HCT116 (cell line): ENCODE measurements at regions not wholly inside any gene's neighbourhood (a gene's known extent, or its start where the extent isn't known, plus 50 kb on each side); places are given as distances from the start of the nearest gene placed in this dataset.

ENCODE experiments used
- ATAC-seq: fragments of 200-7000 bp; cut with Tn5 transposase; 2 replicates; pipeline ENCODE4 v1.9.1; 2020; ENCODE audit warnings: mild to moderate bottlenecking, moderate library complexity
- BruUV-seq: library from RNA; stranded (reverse); fragments of 400-500 nt; replicated peaks from 2 replicates; lab custom pipeline; 2021; lab: Mats Ljungman, UMichigan
- CTCF ChIA-PET: fragments of 300-600 bp; sonication (Branson Sonifier 250); formaldehyde crosslinking; loops from one replicate; lab custom pipeline; 2021; ENCODE audit warnings: antibody characterized with exemption; lab: Charles Lee
- POLR2A ChIA-PET: fragments of 300-600, 350-600 bp; sonication (Branson Sonifier 250); formaldehyde crosslinking; loops from one replicate; lab custom pipeline; 2021; ENCODE audit warnings: antibody characterized with exemption; lab: Charles Lee
- RAD21 ChIA-PET, 2 experiments: fragments of 300-600 bp; sonication (Branson Sonifier 250); formaldehyde crosslinking; loops; one replicate each; lab custom pipeline; 2023; ENCODE audit warnings: low total read pairs in 2 of 2; ENCODE audit not compliant: uncharacterized antibody in 2 of 2, unreplicated experiment in 2 of 2, low non-redundant PET in 1 of 2; lab: Charles Lee
- DNase-seq: peaks from one replicate; pipeline ENCODE4 v3.0.0-alpha.2; 2010; ENCODE audit warnings: low read depth, low spot score
- H2AFZ ChIP-seq: fragments of 200-600 bp; shearing (Covaris generic), sonication (generic); 2 replicates; pipeline ENCODE4 v1.6.1; 2017; ENCODE audit warnings: low read depth, mixed run types, mixed read lengths, antibody characterized with exemption, low read length; ENCODE audit not compliant: poor library complexity, severe bottlenecking
- H3K27ac ChIP-seq: 2 replicates; pipeline ENCODE4 v1.5.1; 2012; ENCODE audit warnings: low read depth, low read length
- H3K27me3 ChIP-seq: fragments of 200-600 bp; sonication (generic); 2 replicates; pipeline ENCODE4 v1.6.1; 2016; ENCODE audit warnings: mixed run types, low read length, mixed read lengths; ENCODE audit not compliant: insufficient read depth
- H3K36me3 ChIP-seq, 2 experiments: fragments of 200-500 bp in 1 of 2; fragments of 200-600 bp in 1 of 2; sonication (Bioruptor generic) in 1 of 2; sonication (generic) in 1 of 2; 2 replicates each; pipeline versions ENCODE4 v1.5.1 to v1.6.1; 2014 to 2016; ENCODE audit warnings: low read length in 2 of 2, inconsistent platforms in 1 of 2, mixed read lengths in 1 of 2, mixed run types in 1 of 2; ENCODE audit not compliant: insufficient read depth in 2 of 2, control insufficient read depth in 1 of 2
- H3K4me1 ChIP-seq, 2 experiments: fragments of 200-600 bp in 1 of 2; sonication (generic) in 1 of 2; 2 replicates each; pipeline versions ENCODE4 v1.5.1 to v1.6.1; 2012 to 2017; ENCODE audit warnings: low read length in 2 of 2, inconsistent platforms in 1 of 2, mild to moderate bottlenecking in 1 of 2, mixed read lengths in 1 of 2, mixed run types in 1 of 2, moderate library complexity in 1 of 2; ENCODE audit not compliant: insufficient read depth in 2 of 2, control insufficient read depth in 1 of 2
- H3K4me2 ChIP-seq: fragments of 200-600 bp; sonication (generic); 2 replicates; pipeline ENCODE4 v1.6.1; 2017; ENCODE audit warnings: mixed run types, low read length, mixed read lengths
- H3K4me3 ChIP-seq, 2 experiments: fragments of 200-600 bp in 1 of 2; sonication (generic) in 1 of 2; replicated peaks in 1 of 2; 2 replicates each; pipeline ENCODE4 v1.5.1; 2011 to 2016; ENCODE audit warnings: low read length in 2 of 2, control low read depth in 1 of 2, low read depth in 1 of 2, mild to moderate bottlenecking in 1 of 2, mixed read lengths in 1 of 2, mixed run types in 1 of 2
- H3K79me2 ChIP-seq: fragments of 200-600 bp; sonication (generic); 2 replicates; pipeline ENCODE4 v1.6.1; 2017; ENCODE audit warnings: mild to moderate bottlenecking, mixed run types, low read length, moderate library complexity, mixed read lengths; ENCODE audit not compliant: insufficient read depth
- H3K9ac ChIP-seq: fragments of 200-600 bp; sonication (generic); 2 replicates; pipeline ENCODE4 v1.6.1; 2016; ENCODE audit warnings: low read length, mixed read lengths
- H3K9me2 ChIP-seq: fragments of 200-600 bp; sonication (generic), shearing (Covaris generic); 2 replicates; pipeline ENCODE4 v1.6.1; 2017; ENCODE audit warnings: mixed run types, mild to moderate bottlenecking, moderate library complexity; ENCODE audit not compliant: insufficient read depth
- H3K9me3 ChIP-seq, 2 experiments: fragments of 200-500 bp in 1 of 2; fragments of 200-600 bp in 1 of 2; sonication (Bioruptor generic) in 1 of 2; sonication (generic) in 1 of 2; 2 replicates each; pipeline ENCODE4 v1.6.1; 2014 to 2017; ENCODE audit warnings: low read length in 2 of 2, mixed read lengths in 2 of 2, inconsistent platforms in 1 of 2, low read depth in 1 of 2, mild to moderate bottlenecking in 1 of 2, mixed run types in 1 of 2, moderate library complexity in 1 of 2; ENCODE audit not compliant: control insufficient read depth in 1 of 2, insufficient read depth in 1 of 2
- H4K20me1 ChIP-seq: fragments of 200-600 bp; sonication (generic), shearing (Covaris generic); 2 replicates; pipeline ENCODE4 v1.6.1; 2017; ENCODE audit warnings: mixed run types, mild to moderate bottlenecking, moderate library complexity; ENCODE audit not compliant: insufficient read depth
- ATF3 ChIP-seq: IDR thresholded peaks from 2 replicates; pipeline ENCODE4 v1.6.1; 2012
- EZH2 ChIP-seq: fragments of 200-600 bp; sonication (generic); IDR thresholded peaks from 2 replicates; pipeline ENCODE4 v1.6.1; 2017; ENCODE audit warnings: antibody characterized with exemption, mixed run types
- FOSL1 ChIP-seq: IDR thresholded peaks from 2 replicates; pipeline ENCODE4 v1.6.1; 2012; ENCODE audit warnings: low read depth
- MAX ChIP-seq: IDR thresholded peaks from 2 replicates; pipeline ENCODE4 v1.6.1; 2012
- POLR2A ChIP-seq: IDR thresholded peaks from 2 replicates; pipeline ENCODE4 v1.7.0; 2011; ENCODE audit warnings: borderline replicate concordance; ENCODE audit not compliant: insufficient read depth, insufficient read length; ENCODE audit errors: extremely low read depth
- YY1 ChIP-seq: IDR thresholded peaks from 2 replicates; pipeline ENCODE4 v1.6.1; 2011; ENCODE audit warnings: low read length, low read depth, moderate library complexity, mild to moderate bottlenecking; ENCODE audit not compliant: insufficient replicate concordance; ENCODE audit errors: extremely low read depth
- intact Hi-C: fragments of 100-400 bp; cut with micrococcal nuclease; formaldehyde crosslinking; loops from 2 replicates; pipeline ENCODE4 v1.10.0; 2022
- TF ChIP-seq, protein P1 (sequence below), 3 experiments: fragments of 200-600 bp in 1 of 3; sonication (generic) in 1 of 3; IDR thresholded peaks in 2 of 3; conservative IDR thresholded peaks in 1 of 3; 2 replicates each; pipeline ENCODE4 v1.5.1; 2012 to 2017; ENCODE audit warnings: low read depth in 2 of 3, low read length in 2 of 3, antibody characterized with exemption in 1 of 3, borderline replicate concordance in 1 of 3, control low read depth in 1 of 3, mild to moderate bottlenecking in 1 of 3, mixed read lengths in 1 of 3, mixed run types in 1 of 3, moderate library complexity in 1 of 3; ENCODE audit not compliant: insufficient read depth in 1 of 3

- H2AFZ ChIP-seq = no peak overlapping the region
- POLR2A ChIA-PET = no interaction called here
- H3K27ac ChIP-seq = no peak overlapping the region
- TF ChIP-seq, protein P1, sequence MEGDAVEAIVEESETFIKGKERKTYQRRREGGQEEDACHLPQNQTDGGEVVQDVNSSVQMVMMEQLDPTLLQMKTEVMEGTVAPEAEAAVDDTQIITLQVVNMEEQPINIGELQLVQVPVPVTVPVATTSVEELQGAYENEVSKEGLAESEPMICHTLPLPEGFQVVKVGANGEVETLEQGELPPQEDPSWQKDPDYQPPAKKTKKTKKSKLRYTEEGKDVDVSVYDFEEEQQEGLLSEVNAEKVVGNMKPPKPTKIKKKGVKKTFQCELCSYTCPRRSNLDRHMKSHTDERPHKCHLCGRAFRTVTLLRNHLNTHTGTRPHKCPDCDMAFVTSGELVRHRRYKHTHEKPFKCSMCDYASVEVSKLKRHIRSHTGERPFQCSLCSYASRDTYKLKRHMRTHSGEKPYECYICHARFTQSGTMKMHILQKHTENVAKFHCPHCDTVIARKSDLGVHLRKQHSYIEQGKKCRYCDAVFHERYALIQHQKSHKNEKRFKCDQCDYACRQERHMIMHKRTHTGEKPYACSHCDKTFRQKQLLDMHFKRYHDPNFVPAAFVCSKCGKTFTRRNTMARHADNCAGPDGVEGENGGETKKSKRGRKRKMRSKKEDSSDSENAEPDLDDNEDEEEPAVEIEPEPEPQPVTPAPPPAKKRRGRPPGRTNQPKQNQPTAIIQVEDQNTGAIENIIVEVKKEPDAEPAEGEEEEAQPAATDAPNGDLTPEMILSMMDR (IDR thresholded peaks at IDR 0.05 in 2 of 3, conservative IDR thresholded peaks at IDR 0.05 in 1 of 3; ENCODE audit: borderline replicate concordance in 1 of 3, insufficient read depth in 1 of 3, low read depth in 2 of 3, low read length in 2 of 3) = peak in 2 of 3 experiments; percentile 30 to 31; a peak in 3 of 6 replicates
- TF ChIP-seq ATF3 = no peak
- TF ChIP-seq YY1 = no peak
- ATAC-seq = peak; percentile 72
- intact Hi-C loops = no loop called here
- H3K4me2 ChIP-seq = no peak overlapping the region
- no TSS peak for BruUV-seq
- no peak for DNase-seq
- CTCF ChIA-PET = no interaction called here
- no peak overlapping the region for H3K9ac ChIP-seq
- no peaks in the 10 kb centered on the region for H3K9me2 ChIP-seq
- H3K4me3 ChIP-seq = no peak overlapping the region
- H3K9me3 ChIP-seq = no peaks in the 10 kb centered on the region
- H4K20me1 ChIP-seq = no peaks in the 10 kb centered on the region
- no peaks in the 10 kb centered on the region for H3K36me3 ChIP-seq
- H3K79me2 ChIP-seq = no peaks in the 10 kb centered on the region
- no peaks in the 10 kb centered on the region for H3K27me3 ChIP-seq
- RAD21 ChIA-PET = no interaction called here
- no peaks in the 10 kb centered on the region for H3K4me1 ChIP-seq
Measured at GRCh38 chr19:27746691-27747380, 1466.1 kb downstream of the UQCRFS1 start.

DNA sequence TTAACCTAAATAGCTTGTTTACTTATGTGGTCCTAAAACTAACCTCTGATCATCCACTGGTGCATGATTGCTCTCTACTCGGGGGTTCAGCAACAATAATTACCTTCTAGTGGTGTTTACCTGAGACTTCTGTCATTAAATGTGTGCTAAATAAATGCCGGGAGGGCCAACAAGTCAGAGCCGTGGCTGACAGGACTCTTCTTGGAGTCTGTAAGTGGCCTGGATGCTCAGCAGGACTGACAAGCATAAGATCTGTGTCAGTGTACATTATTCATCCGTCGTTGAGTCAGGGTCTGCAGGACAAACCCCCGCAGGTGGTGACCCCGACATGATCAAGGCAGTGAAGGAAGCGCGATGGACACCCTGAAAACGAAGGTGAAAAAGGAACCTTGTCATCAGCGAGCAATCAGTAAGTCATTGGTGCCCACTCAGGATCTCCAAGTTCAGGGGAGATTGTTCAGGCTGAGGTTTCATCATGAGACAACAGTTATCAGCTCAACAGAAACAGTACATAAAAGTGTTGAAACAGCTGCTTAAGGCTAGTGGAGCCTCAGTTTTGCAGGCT is 1466.9 kb downstream of the UQCRFS1 start:
- H3K79me2 ChIP-seq = no peaks in the 10 kb centered on the region
- intact Hi-C loops = no loop called here
- H3K27me3 ChIP-seq = no peaks in the 10 kb centered on the region
- H3K4me3 ChIP-seq = no peak overlapping the region
- TF ChIP-seq MAX (no peak), EZH2 (no peak), POLR2A (no peak), FOSL1 (no peak)
- TF ChIP-seq, protein P1 (IDR thresholded peaks at IDR 0.05 in 2 of 3, conservative IDR thresholded peaks at IDR 0.05 in 1 of 3; ENCODE audit: borderline replicate concordance in 1 of 3, insufficient read depth in 1 of 3, low read depth in 2 of 3, low read length in 2 of 3) = no peak
- ATAC-seq (no peak), DNase-seq (no peak)
- CTCF ChIA-PET = no interaction called here
- no peaks in the 10 kb centered on the region for H3K9me3 ChIP-seq
- BruUV-seq = no TSS peak
- no peaks in the 10 kb centered on the region for H4K20me1 ChIP-seq
- RAD21 ChIA-PET = no interaction called here
- POLR2A ChIA-PET = no interaction called here
- no peak overlapping the region for H2AFZ ChIP-seq
- no peaks in the 10 kb centered on the region for H3K4me1 ChIP-seq
- no peak overlapping the region for H3K4me2 ChIP-seq
- no peaks in the 10 kb centered on the region for H3K9me2 ChIP-seq
- H3K36me3 ChIP-seq = no peaks in the 10 kb centered on the region
- H3K9ac ChIP-seq = no peak overlapping the region
- H3K27ac ChIP-seq = no peak overlapping the region
